ENCODE measurements at regions not wholly inside any gene's neighbourhood (a gene's known extent, or its start where the extent isn't known, plus 50 kb on each side); places are given as distances from the start of the nearest gene placed in this dataset.

- peak; percentile 20 for DNase-seq (ENCODE audit: low read depth, low spot score)
- no peak overlapping the region for H3K4me3 ChIP-seq (ENCODE audit: low read depth, low read length)
- no peak for TF ChIP-seq CTCF (IDR thresholded peaks at IDR 0.05; ENCODE audit: low read depth, low read length)
- in situ Hi-C loops (cut with HindIII; ENCODE audit: low sequenced_read_pairs), result no loop called here
Observed at GRCh38 chr4:33628296-33628695, 2616.0 kb downstream of the ARAP2 start.

- DNase-seq (ENCODE audit: low read depth, low spot score), result peak; percentile 29
- in situ Hi-C loops (cut with HindIII; ENCODE audit: low sequenced_read_pairs), result no loop called here
- no peak overlapping the region for H3K4me3 ChIP-seq (ENCODE audit: low read depth, low read length)
- peak; percentile 65 for TF ChIP-seq CTCF (IDR thresholded peaks at IDR 0.05; ENCODE audit: low read depth, low read length)
Observed at GRCh38 chr4:33649015-33649414, 2595.3 kb downstream of the ARAP2 start.

DNA sequence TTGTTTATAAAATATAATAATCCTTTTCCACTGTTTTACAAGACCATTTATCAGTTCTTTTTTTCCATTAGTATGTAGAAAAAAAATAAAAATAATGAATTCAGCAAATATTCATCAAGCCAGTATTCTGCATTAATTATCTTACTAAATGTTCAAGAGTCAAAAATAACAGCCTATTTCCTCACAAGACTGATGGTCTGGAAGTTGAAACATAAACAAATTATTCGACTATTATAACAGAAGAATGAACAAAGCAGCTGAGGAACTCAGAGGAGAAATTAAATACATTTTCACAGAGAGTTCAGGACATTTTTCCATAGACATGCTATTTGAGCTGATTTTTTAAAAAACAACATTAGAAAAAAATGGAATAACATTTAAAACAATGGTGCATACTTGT, 2594.8 kb downstream of the ARAP2 start:
- TF ChIP-seq CTCF (IDR thresholded peaks at IDR 0.05; ENCODE audit: low read depth, low read length), result no peak
- no peak for DNase-seq (ENCODE audit: low read depth, low spot score)
- no peak overlapping the region for H3K4me3 ChIP-seq (ENCODE audit: low read depth, low read length)
- in situ Hi-C loops (cut with HindIII; ENCODE audit: low sequenced_read_pairs), result no loop called here

GRCh38 chr4:33650036-33650435, 2594.3 kb downstream of the ARAP2 start:
- in situ Hi-C loops (cut with HindIII; ENCODE audit: low sequenced_read_pairs), result no loop called here
- no peak overlapping the region for H3K4me3 ChIP-seq (ENCODE audit: low read depth, low read length)
- TF ChIP-seq CTCF (IDR thresholded peaks at IDR 0.05; ENCODE audit: low read depth, low read length), result no peak
- no peak for DNase-seq (ENCODE audit: low read depth, low spot score)

- TF ChIP-seq CTCF (IDR thresholded peaks at IDR 0.05; ENCODE audit: low read depth, low read length), result no peak
- no peak overlapping the region for H3K4me3 ChIP-seq (ENCODE audit: low read depth, low read length)
- no peak for DNase-seq (ENCODE audit: low read depth, low spot score)
- in situ Hi-C loops (cut with HindIII; ENCODE audit: low sequenced_read_pairs), result no loop called here
Observed at GRCh38 chr4:33658971-33659370, 2585.3 kb downstream of the ARAP2 start.

- no peak for TF ChIP-seq CTCF (IDR thresholded peaks at IDR 0.05; ENCODE audit: low read depth, low read length)
- no peak overlapping the region for H3K4me3 ChIP-seq (ENCODE audit: low read depth, low read length)
- in situ Hi-C loops (cut with HindIII; ENCODE audit: low sequenced_read_pairs), result no loop called here
- DNase-seq (ENCODE audit: low read depth, low spot score), result no peak
Observed at GRCh38 chr4:33661636-33662035, 2582.7 kb downstream of the ARAP2 start.

GRCh38 chr4:33685939-33686338, 2558.4 kb downstream of the ARAP2 start:
- no peak for DNase-seq (ENCODE audit: low read depth, low spot score)
- no peak overlapping the region for H3K4me3 ChIP-seq (ENCODE audit: low read depth, low read length)
- no peak for TF ChIP-seq CTCF (IDR thresholded peaks at IDR 0.05; ENCODE audit: low read depth, low read length)
- in situ Hi-C loops (cut with HindIII; ENCODE audit: low sequenced_read_pairs), result no loop called here

Measured in astrocyte of the spinal cord (primary cell).